Middle frontal gyrus (tissue), 1 donor: ENCODE measurements at regions not wholly inside any gene's neighbourhood (a gene's known extent, or its start where the extent isn't known, plus 50 kb on each side); places are given as distances from the start of the nearest gene placed in this dataset.

Source experiments
- DNase-seq: peaks from one replicate; pipeline ENCODE4 v3.0.0-alpha.2; 2015; ENCODE audit warnings: low spot score; ENCODE audit errors: extremely low spot score

- no peak for DNase-seq
Observed at GRCh38 chr2:180474716-180475115, 467.6 kb upstream of the CWC22 start.

DNA sequence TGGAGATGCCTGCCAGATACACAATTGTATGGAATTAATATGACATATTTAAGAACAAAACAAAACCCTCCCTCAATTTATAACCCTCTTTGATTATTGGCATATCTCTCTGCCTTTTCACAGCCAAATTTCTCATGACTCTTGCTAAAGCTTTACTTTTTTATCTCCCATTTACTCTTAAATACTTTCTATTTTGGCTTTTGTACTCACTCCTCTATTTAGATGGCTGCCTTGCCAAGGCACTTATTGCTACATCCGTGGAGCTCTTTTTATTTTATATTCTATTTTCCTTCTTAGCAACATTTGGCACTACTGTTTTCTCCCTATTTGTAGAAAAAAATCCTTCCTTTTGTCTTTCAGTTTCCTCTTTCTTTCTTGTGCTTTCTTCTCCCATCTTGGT lies 466.4 kb upstream of the CWC22 start:
- DNase-seq: no peak

DNA sequence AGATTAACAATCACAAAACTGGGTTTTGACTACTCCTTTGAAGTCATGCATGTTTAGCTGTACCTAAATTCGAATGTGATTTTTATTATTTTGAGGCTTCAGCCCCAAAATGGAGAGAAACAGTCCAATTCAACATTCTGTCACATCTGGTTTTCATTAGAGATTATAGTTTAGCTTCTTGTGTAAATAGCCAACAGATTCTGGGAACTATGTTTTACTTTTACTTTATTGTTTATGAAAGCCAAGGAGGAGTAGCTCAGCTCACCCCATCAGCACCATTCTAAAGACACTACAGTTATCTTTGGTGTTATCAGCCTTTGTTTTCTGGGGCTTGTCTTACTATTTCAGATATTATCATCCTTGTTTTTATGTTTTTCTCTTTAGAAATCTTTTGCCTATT lies 465.0 kb upstream of the CWC22 start:
- no peak for DNase-seq

DNA sequence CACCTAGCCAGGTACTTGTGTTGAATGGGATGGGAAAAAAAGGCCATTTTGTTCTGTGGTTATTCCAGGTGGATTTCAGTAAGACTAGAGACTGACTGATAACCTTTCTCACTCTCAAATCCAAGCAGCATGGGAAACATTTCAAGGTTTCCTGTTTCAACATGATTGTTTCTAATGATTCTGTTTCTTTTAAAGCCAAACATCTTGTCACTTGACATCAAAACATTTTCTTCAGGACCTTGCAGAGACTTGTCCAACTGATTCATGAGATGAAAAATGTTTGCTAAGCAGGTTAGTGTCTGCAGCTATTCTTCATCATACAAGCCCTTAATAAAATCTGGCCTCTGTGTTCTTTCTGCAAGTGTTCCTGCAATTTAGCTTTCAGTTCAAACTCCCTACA lies 456.5 kb upstream of the CWC22 start:
- DNase-seq: no peak

DNA sequence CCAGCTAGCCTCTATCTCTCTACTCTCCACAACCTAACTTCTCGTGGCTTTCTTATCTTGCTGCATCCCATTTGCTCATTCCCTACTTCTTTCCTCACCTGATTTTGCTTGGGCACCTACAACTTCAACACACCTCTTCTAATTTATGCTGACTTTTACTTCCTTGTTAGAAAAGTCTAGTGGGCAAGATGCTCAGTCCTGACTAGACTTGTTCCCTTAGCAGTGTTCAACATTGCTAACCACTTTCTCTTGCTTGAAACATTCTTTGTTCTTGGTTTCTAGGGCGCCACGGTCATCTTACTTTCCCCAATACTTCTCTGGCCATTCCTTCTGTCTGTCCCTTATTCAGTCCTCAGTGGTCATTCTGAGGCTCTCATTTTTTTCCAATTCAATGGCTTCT lies 454.7 kb upstream of the CWC22 start:
- DNase-seq: no peak

DNA sequence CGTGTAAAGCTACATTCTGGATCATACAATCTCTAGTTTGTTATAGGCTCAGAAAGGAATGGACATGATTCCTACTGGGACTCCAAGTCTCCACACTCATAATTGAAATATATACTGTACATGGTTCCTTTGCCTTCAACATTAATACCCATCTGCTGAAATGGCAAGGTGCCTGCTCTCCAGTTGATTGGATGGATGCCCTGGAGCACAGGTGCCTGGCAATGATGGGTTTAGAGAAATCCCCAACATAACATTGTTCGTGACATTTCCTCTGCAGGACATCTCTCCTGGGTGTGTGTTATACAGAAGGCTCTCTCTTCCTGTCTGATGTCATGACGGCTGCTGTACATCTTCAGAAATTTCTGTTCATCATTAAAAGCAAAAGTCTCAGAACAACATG lies 449.7 kb upstream of the CWC22 start:
- DNase-seq: no peak

DNA sequence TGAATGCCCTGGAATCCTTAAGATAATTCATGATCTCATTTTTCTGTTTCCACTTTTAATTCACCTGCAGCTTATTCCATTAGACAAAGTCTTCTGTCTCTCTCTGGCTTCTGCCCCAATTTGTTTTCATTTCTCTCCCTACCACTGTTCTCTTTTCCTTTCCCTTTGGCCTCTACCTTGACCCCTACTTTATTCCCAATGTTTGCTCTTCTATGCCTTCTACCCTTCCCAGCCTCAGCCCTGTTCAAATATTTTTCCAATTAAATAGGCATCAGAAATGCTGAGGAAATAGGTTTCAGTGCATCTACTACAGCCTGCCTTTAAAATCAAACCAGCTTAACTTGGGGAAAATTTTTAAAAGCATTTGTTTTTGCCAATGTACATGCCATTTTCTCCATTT lies 443.7 kb upstream of the CWC22 start:
- no peak for DNase-seq

DNA sequence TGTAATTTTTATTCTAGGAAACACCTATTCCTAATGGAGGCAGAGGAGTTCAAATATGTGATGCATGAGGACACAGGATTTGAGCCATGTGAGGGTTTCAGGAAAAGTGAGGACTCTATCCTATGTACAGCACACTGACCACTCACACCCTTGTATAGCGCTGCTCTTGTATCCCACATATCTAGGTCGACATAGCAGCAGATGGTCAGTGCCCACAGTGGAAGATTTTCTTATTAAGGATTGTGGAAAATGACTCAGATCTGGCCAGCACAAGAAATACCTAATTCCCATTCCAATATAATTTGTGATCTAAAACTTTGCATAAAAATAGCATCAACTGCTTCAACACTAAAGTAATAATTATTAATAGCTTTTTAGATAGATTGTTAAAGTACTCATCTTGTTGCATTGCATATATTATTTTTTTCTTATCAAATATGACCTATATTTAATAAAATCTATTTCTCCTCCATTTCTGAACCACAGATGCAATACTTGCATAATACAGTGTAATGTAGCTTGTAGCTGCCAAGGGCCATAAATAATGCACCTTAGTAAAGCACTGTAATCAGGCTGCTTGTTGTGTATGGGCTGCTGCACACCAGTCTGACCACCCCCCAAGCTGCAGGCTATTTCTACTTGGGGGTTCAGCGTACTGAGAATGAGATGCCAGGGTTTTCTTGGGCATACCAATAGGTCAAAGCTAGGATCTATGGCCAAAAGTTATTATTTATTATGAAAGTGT lies 442.2 kb upstream of the CWC22 start:
- DNase-seq: no peak

GRCh38 chr2:180446492-180446891 lies 439.4 kb upstream of the CWC22 start:
- no peak for DNase-seq

DNA sequence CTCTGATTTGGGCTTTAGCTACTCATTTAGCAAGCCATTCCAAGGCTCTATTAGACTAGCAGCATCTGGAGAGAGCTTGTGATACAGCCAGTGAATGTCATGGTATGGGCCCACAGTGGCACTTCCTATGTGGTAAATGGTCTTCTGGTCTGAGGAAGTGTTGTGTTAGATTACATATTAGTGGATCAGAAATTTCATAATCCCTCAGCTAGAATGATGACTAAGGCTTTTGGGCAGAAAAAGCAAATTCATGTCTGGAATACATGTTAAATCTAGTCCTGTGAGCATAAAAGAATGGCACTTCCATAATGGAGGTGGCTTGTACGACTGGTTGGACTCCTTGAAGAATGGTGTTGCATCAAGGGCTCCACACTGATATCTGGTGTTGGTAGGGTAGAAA lies 436.8 kb upstream of the CWC22 start:
- DNase-seq: no peak

- no peak for DNase-seq
Observed at GRCh38 chr2:180442860-180443644, 436.0 kb upstream of the CWC22 start.

DNA sequence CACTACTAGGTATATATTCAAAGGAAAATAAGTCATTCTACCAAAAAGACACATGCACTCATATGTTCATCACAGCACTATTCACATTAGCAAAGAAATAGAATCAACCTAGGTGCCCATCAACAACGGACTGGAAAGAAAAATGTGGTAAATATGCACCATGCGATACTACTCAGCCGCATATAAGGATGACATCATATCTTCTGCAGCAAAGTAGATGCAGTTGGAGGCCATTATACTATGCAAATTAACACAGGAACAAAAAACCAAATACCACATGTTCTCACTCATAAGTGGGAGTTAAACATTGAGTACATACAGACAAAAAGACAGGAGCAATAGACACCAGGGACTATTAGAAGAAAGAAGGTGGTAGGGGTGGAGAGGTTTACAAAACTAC lies 412.1 kb upstream of the CWC22 start:
- DNase-seq: no peak

DNA sequence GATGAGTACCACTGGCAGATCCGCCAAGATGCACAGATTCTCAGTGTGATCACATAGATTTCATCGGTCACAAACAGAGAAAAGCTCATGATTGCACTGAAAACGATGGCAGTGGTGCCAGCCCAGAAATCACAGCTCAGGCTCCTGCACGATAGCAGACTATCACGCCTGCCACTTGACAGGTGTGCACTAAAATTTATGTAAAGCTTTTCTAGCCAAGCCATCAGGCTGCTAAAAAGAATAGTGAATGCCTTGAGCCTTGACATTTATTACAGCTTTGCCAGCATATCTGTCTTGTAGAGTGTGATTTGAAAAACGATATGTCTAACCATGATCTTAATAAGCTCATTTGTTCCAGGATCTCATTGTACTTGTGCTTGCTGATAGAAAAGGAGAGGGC lies 409.5 kb upstream of the CWC22 start:
- no peak for DNase-seq

DNA sequence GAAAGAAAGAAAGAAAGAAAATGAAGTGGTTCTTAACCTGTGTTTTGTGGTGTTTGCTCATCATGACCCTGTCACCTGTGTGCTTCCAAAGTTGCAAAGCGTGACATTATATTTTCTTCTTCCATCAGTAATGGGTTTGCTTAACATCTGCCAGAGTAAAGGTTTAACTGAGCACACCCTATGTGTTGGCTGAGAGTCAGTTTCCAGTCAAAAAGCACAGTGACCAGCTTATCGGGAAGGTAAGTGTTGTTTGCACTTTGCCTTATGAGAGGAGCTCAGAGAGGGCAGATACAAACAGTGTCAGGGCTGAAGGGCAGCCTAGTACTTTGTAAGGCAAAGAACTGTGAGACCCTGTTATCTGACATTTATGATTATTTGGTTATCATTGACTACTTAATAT lies 406.2 kb upstream of the CWC22 start:
- no peak for DNase-seq

- no peak for DNase-seq
Observed at GRCh38 chr2:180412219-180412618, 405.1 kb upstream of the CWC22 start.

DNA sequence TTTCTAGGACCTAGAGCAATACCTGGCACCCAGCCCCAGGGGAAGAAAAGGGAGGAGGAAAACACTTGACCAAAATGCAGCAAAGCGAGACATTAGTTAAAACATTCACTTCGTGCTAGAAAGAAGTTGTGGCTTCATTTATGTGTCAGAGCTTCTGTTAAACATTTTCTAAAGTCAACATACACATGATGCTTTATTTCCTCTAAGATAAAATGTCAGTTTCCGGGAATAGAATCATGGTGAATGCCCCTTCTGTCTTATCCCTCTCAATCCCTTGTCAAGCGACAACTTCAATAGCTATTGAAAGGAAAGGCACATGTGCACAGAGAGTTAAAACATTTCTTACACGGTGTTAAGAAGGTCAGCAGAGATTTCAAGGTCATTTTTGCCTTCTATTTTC lies 404.6 kb upstream of the CWC22 start:
- DNase-seq: no peak

DNA sequence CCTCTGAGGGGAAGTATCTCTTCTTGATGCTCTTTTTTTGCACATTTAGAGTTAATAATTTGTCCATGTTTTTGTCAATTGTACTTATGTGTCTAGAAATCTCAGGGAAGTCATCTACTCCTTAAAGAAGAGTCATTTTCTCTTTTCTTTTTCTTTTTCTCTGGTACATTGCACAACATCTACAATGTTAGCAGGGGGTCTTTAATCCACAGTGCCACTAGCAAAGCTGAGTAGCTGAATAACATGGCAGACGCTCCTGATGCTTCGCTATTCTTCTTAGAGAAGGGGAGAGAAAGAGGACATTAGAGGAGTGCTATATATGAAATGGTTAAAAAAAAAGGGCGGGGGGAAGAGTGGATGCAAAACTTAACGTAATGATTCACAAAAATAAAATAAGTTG lies 399.6 kb upstream of the CWC22 start:
- DNase-seq: no peak

- DNase-seq: no peak
Observed at GRCh38 chr2:180405520-180405919, 398.4 kb upstream of the CWC22 start.

- DNase-seq: no peak
Observed at GRCh38 chr2:180394305-180394704, 387.2 kb upstream of the CWC22 start.

DNA sequence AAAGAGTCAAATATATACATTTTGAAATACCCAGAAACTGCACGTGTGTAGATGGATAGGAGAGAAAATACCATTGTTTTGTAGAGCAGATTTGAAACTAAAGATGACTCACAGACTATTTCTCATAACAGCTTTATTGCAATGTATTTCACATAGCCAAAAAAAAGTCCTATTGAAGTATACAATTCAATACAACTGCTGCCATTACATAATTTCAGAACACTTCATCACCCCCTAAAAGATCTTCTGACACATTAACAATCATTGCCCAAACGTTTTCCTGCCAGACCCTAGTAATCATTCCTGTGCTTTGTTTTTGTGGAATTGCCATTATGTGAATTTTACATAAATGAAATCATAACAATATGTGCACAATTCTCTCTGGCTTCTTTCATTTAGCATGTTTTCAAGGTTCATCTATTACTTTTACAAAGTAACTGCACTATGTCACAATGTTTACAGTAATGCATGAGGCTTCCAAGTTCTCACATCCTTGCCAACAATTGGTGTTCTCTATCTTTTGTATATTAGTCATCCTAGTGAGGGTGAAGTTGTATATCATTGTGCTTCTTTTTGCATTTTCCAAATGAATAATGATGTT lies 378.6 kb upstream of the CWC22 start:
- no peak for DNase-seq

DNA sequence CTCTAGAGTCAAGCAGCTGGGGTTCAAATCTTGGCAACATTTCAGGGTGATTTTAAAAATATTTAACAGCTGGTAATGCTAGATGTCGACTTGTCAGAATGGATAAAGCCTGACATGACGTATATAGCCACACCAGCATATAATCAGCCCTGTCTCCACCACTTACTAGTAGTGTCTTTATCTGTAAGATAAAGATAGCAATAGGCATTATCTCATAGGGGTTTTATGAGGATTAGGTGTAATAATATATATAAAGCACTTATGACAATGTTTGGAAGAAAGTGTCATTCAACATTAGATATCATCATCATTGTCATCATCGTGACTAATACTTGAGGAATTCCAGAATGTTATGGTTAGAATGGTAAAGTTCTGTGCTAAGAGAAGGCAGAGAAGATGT lies 369.0 kb upstream of the CWC22 start:
- DNase-seq: no peak

DNA sequence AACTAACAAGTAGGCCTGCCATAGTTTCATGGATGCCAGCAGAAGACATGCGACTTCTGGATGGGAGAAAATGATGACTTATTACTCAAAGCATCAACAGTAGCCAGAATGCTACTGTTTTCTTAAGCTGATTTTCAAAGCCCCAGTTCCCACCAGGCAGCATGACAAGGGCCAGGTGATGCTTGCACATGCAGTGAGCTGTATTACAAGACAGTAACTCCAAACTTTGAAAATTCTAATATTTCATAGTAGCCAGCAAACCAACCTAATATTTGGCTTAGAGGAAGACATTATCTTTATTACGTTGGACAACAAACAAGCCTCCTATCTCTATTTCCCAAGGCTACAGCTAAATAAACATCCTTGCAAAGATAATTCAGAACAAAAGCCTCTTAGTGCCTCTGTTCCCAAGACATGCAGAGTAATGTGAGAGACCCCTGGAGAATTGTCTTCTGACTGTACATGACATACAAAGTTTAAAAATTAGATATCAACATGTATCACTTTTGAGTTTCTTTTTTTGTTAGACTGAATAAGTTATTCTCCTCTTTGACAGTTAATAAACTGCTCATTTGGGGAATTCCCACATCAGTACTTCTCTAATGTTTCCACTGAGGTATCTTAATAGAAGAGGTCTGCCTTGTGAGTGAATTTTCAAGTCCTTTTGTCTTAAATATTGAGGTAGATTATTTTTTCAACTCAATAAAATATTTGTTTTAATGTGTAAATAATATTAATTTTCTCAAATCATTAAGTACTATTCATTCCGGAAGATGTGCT lies 367.6 kb upstream of the CWC22 start:
- DNase-seq: no peak
